H1 (cell line): ENCODE measurements at regions not wholly inside any gene's neighbourhood (a gene's known extent, or its start where the extent isn't known, plus 50 kb on each side); places are given as distances from the start of the nearest gene placed in this dataset.

Experiments
- CTCF ChIA-PET: fragments of 300-600 bp; sonication (Branson Sonifier 250); formaldehyde crosslinking; loops from one replicate; lab custom pipeline; 2021; ENCODE audit not compliant: partially characterized antibody; lab: Charles Lee
- POLR2A ChIA-PET: fragments of 300-600 bp; sonication (Branson Sonifier 250); formaldehyde crosslinking; loops from one replicate; lab custom pipeline; 2021; ENCODE audit warnings: inconsistent platforms; ENCODE audit not compliant: partially characterized antibody; lab: Charles Lee
- DNase-seq, 2 experiments: peaks; one replicate each; pipeline versions ENCODE4 v3.0.0 to v3.0.0-alpha.2; 2010 to 2022; ENCODE audit warnings: low spot score in 2 of 2, low read depth in 1 of 2, mixed read lengths in 1 of 2
- FAIRE-seq: peaks from 2 replicates; lab custom pipeline; 2011; peaks lifted over from hg19 to GRCh38; lab: Jason Lieb, UNC
- H2AFZ ChIP-seq: 2 replicates; pipeline ENCODE4 v1.8.1; 2012; ENCODE audit warnings: low read length, inconsistent platforms
- H2AK5ac ChIP-seq: 2 replicates; pipeline ENCODE4 v1.6.1; 2013; ENCODE audit warnings: low read depth, low read length
- H2BK120ac ChIP-seq: replicated peaks from 2 replicates; pipeline ENCODE3; 2013; ENCODE audit warnings: low read depth, low read length, inconsistent platforms
- H2BK12ac ChIP-seq: 2 replicates; pipeline ENCODE4 v1.6.1; 2013; ENCODE audit warnings: low read depth, low read length
- H2BK15ac ChIP-seq: 2 replicates; pipeline ENCODE4 v1.6.1; 2013; ENCODE audit warnings: low read length
- H2BK20ac ChIP-seq: 2 replicates; pipeline ENCODE4 v1.6.1; 2013; ENCODE audit warnings: low read length
- H2BK5ac ChIP-seq: 2 replicates; pipeline ENCODE4 v1.6.1; 2013; ENCODE audit warnings: low read depth, low read length
- H3K14ac ChIP-seq: 2 replicates; pipeline ENCODE4 v1.6.1; 2013; ENCODE audit warnings: inconsistent platforms; ENCODE audit not compliant: insufficient read length
- H3K18ac ChIP-seq: 2 replicates; pipeline ENCODE4 v1.6.1; 2013; ENCODE audit warnings: low read length; ENCODE audit errors: extremely low read depth
- H3K23ac ChIP-seq: 2 replicates; pipeline ENCODE4 v1.6.1; 2013; ENCODE audit warnings: inconsistent platforms; ENCODE audit not compliant: insufficient read length
- H3K23me2 ChIP-seq: 2 replicates; pipeline ENCODE4 v1.6.1; 2013; ENCODE audit warnings: low read depth, low read length
- H3K27ac ChIP-seq: 2 replicates; pipeline ENCODE4 v1.6.1; 2011; ENCODE audit warnings: low read depth, low read length, inconsistent platforms
- H3K27me3 ChIP-seq, 4 experiments: replicated peaks in 1 of 4; 1 replicate in 1 of 4; 2 replicates in 3 of 4; pipeline versions ENCODE4 v1.6.1 to v1.8.1; 2011 to 2013; ENCODE audit warnings: low read length in 3 of 4, mild to moderate bottlenecking in 3 of 4, inconsistent platforms in 2 of 4, mixed read lengths in 2 of 4, moderate library complexity in 1 of 4; ENCODE audit not compliant: control insufficient read depth in 3 of 4, insufficient read depth in 3 of 4; ENCODE audit errors: extremely low read depth in 1 of 4
- H3K36me3 ChIP-seq, 4 experiments: 2 replicates each; pipeline versions ENCODE4 v1.6.1 to v1.8.1; 2011 to 2013; ENCODE audit warnings: mild to moderate bottlenecking in 4 of 4, low read length in 3 of 4, moderate library complexity in 2 of 4, control low read depth in 1 of 4, inconsistent platforms in 1 of 4; ENCODE audit not compliant: insufficient read depth in 4 of 4, control insufficient read depth in 2 of 4
- H3K4ac ChIP-seq: replicated peaks from 2 replicates; pipeline ENCODE3; 2013; ENCODE audit warnings: low read length, low read depth, mixed read lengths, inconsistent platforms; ENCODE audit not compliant: insufficient read length
- H3K4me1 ChIP-seq, 4 experiments: replicated peaks in 1 of 4; 1 replicate in 1 of 4; 2 replicates in 3 of 4; pipeline versions ENCODE4 v1.6.1 to v1.8.1; 2011 to 2013; ENCODE audit warnings: low read length in 3 of 4, inconsistent platforms in 2 of 4, mixed read lengths in 1 of 4; ENCODE audit not compliant: insufficient read depth in 4 of 4, control insufficient read depth in 3 of 4
- H3K4me2 ChIP-seq, 2 experiments: 2 replicates each; pipeline versions ENCODE4 v1.6.1 to v1.8.1; 2011 to 2013; ENCODE audit warnings: low read depth in 2 of 2, low read length in 2 of 2, control low read depth in 1 of 2, inconsistent platforms in 1 of 2, mild to moderate bottlenecking in 1 of 2; ENCODE audit not compliant: insufficient read depth in 1 of 2
- H3K4me3 ChIP-seq, 4 experiments: fragments of 200-600, 300-600 bp in 1 of 4; sonication (generic), shearing (Covaris generic), sonication (Bioruptor Twin) in 1 of 4; 2 replicates each; pipeline versions ENCODE4 v1.5.1 to v1.8.1; 2011 to 2016; ENCODE audit warnings: low read length in 4 of 4, low read depth in 3 of 4, control low read depth in 2 of 4, inconsistent platforms in 2 of 4, mild to moderate bottlenecking in 2 of 4, mixed read lengths in 1 of 4, moderate library complexity in 1 of 4; ENCODE audit not compliant: insufficient read depth in 2 of 4; ENCODE audit errors: extremely low read depth in 1 of 4
- H3K56ac ChIP-seq: replicated peaks from 2 replicates; pipeline ENCODE3; 2013; ENCODE audit warnings: low read depth, mild to moderate bottlenecking, mixed read lengths, low read length, inconsistent platforms; ENCODE audit not compliant: insufficient read length
- H3K79me1 ChIP-seq: 2 replicates; pipeline ENCODE4 v1.6.1; 2013; ENCODE audit warnings: low read depth, low read length, control low read depth
- H3K79me2 ChIP-seq, 2 experiments: 2 replicates each; pipeline versions ENCODE4 v1.6.1 to v1.8.1; 2012 to 2013; ENCODE audit warnings: low read length in 2 of 2, mild to moderate bottlenecking in 2 of 2, inconsistent platforms in 1 of 2; ENCODE audit not compliant: insufficient read depth in 2 of 2, control insufficient read depth in 1 of 2
- H3K9ac ChIP-seq, 4 experiments: replicated peaks in 1 of 4; 1 replicate in 1 of 4; 2 replicates in 3 of 4; pipeline versions ENCODE4 v1.6.1 to v1.8.1; 2011 to 2013; ENCODE audit warnings: low read depth in 3 of 4, low read length in 3 of 4, control low read depth in 2 of 4, mild to moderate bottlenecking in 2 of 4, moderate library complexity in 2 of 4, inconsistent platforms in 1 of 4; ENCODE audit errors: extremely low read depth in 1 of 4
- H3K9me3 ChIP-seq, 2 experiments: 2 replicates each; pipeline versions ENCODE4 v1.6.1 to v1.8.1; 2012 to 2013; ENCODE audit warnings: mild to moderate bottlenecking in 2 of 2, moderate library complexity in 2 of 2, control low read depth in 1 of 2, inconsistent platforms in 1 of 2, low read depth in 1 of 2, low read length in 1 of 2, mixed read lengths in 1 of 2; ENCODE audit not compliant: insufficient read depth in 2 of 2
- H4K20me1 ChIP-seq, 2 experiments: replicated peaks in 1 of 2; 2 replicates each; pipeline versions ENCODE3 to v1.8.1; 2011 to 2013; ENCODE audit warnings: inconsistent platforms in 2 of 2, low read length in 2 of 2, mild to moderate bottlenecking in 1 of 2; ENCODE audit not compliant: insufficient read depth in 2 of 2, control insufficient read depth in 1 of 2
- H4K5ac ChIP-seq: 2 replicates; pipeline ENCODE4 v1.6.1; 2013; ENCODE audit warnings: low read length, low read depth, mixed read lengths, inconsistent platforms; ENCODE audit not compliant: insufficient read length
- H4K8ac ChIP-seq: 2 replicates; pipeline ENCODE4 v1.8.0; 2013; ENCODE audit warnings: mild to moderate bottlenecking, moderate library complexity, low read length, inconsistent platforms; ENCODE audit not compliant: insufficient read depth; ENCODE audit errors: extremely low read depth
- H4K91ac ChIP-seq: replicated peaks from 2 replicates; pipeline ENCODE3; 2013; ENCODE audit warnings: low read length, mixed read lengths, inconsistent platforms; ENCODE audit not compliant: insufficient read length
- CEBPB ChIP-seq: IDR thresholded peaks from 2 replicates; pipeline ENCODE4 v1.6.1; 2012; ENCODE audit warnings: low read depth, low read length
- CTCF ChIP-seq, 3 experiments: IDR thresholded peaks; 1 replicate in 2 of 3; 2 replicates in 1 of 3; pipeline versions ENCODE4 v1.5.1 to v1.6.1; 2011; ENCODE audit warnings: low read length in 3 of 3, mild to moderate bottlenecking in 3 of 3, inconsistent platforms in 2 of 3, low read depth in 1 of 3, moderate library complexity in 1 of 3; ENCODE audit not compliant: insufficient read depth in 1 of 3; ENCODE audit errors: control extremely low read depth in 1 of 3
- EP300 ChIP-seq, 2 experiments: IDR thresholded peaks; 1 replicate in 1 of 2; 2 replicates in 1 of 2; pipeline ENCODE4 v1.6.1; 2011 to 2012; ENCODE audit warnings: low read depth in 2 of 2, low read length in 2 of 2, mild to moderate bottlenecking in 2 of 2, borderline replicate concordance in 1 of 2, inconsistent platforms in 1 of 2, moderate library complexity in 1 of 2
- HDAC2 ChIP-seq, 2 experiments: fragments of 300-600 bp in 1 of 2; sonication (generic) in 1 of 2; IDR thresholded peaks; 2 replicates each; pipeline ENCODE4 v1.6.1; 2011 to 2012; ENCODE audit warnings: low read depth in 2 of 2, low read length in 2 of 2, mild to moderate bottlenecking in 2 of 2, moderate library complexity in 2 of 2, borderline replicate concordance in 1 of 2, inconsistent platforms in 1 of 2
- KDM1A ChIP-seq: fragments of 200-600, 300-600 bp; sonication (generic); IDR thresholded peaks from 2 replicates; pipeline ENCODE4 v1.7.1; 2016; ENCODE audit warnings: mild to moderate bottlenecking, low read length, borderline replicate concordance
- KDM5A ChIP-seq: fragments of 200-600 bp; IDR thresholded peaks from 2 replicates; pipeline ENCODE4 v1.7.1; 2012; ENCODE audit warnings: mild to moderate bottlenecking, low read length, inconsistent platforms, mixed read lengths
- NANOG ChIP-seq: IDR thresholded peaks from 2 replicates; pipeline ENCODE4 v1.6.1; 2011; ENCODE audit warnings: low read length, low read depth, mild to moderate bottlenecking, inconsistent platforms; ENCODE audit not compliant: insufficient read depth, poor library complexity, severe bottlenecking
- SIX5 ChIP-seq: IDR thresholded peaks from 2 replicates; pipeline ENCODE4 v1.6.1; 2011; ENCODE audit warnings: mild to moderate bottlenecking, low read depth, low read length
- SRF ChIP-seq: IDR thresholded peaks from 2 replicates; pipeline ENCODE4 v1.6.1; 2011; ENCODE audit warnings: mild to moderate bottlenecking, low read depth, low read length, moderate library complexity
- TAF7 ChIP-seq: optimal IDR thresholded peaks from 2 replicates; pipeline ENCODE3; 2011; ENCODE audit warnings: low read depth, mild to moderate bottlenecking, inconsistent platforms, low read length, moderate library complexity, borderline replicate concordance
- TBP ChIP-seq: IDR thresholded peaks from 2 replicates; pipeline ENCODE4 v1.6.1; 2011; ENCODE audit warnings: low read depth, low read length, improper control_type of control experiment
- TEAD4 ChIP-seq: IDR thresholded peaks from 2 replicates; pipeline ENCODE4 v1.6.1; 2012; ENCODE audit warnings: low read depth, low read length, inconsistent platforms, mixed read lengths
- WGBS, 2 experiments: shearing (Covaris generic) in 1 of 2; methylation state at CpG; one replicate each; pipeline versions ENCODE4 v1.1.6 to v1.1.7; 2013 to 2015; ENCODE audit warnings: low lambda C conversion rate in 2 of 2, mixed read lengths in 2 of 2, inconsistent platforms in 1 of 2, low coverage in 1 of 2, missing lambda C conversion rate in 1 of 2; ENCODE audit not compliant: insufficient replicate concordance in 2 of 2, insufficient coverage in 1 of 2, insufficient read length in 1 of 2; ENCODE audit errors: extremely low coverage in 1 of 2, missing lambda C conversion rate in 1 of 2; 5-methylcytosine and 5-hydroxymethylcytosine counted together

DNA sequence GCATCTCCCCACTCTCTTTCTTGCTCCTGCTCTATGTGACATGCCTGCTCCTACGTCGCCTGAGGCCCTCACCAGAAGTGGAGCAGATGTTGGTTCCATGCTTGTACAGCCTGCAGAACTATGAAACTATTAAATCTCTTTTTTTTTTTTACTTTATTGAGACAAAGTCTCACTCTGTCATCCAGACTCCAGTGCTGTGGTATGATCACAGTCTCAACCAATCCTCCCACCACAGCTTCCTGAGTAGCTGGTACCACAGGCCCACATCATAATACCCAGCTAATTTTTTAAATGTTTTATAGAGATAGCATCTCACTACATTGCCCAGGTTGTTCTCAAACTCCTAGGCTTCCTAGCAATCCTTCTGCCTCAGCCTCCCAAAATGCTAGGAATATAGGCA is 1067.7 kb downstream of the PCDH9 start:
- no peaks in the 10 kb centered on the region for H3K36me3 ChIP-seq
- H2BK5ac ChIP-seq: no peak overlapping the region
- no peak overlapping the region for H4K5ac ChIP-seq
- H4K8ac ChIP-seq: no peak overlapping the region
- no peaks in the 10 kb centered on the region for H3K79me1 ChIP-seq
- no peak overlapping the region for H2AK5ac ChIP-seq
- no peaks in the 10 kb centered on the region for H3K23me2 ChIP-seq
- no peak for DNase-seq
- no peak overlapping the region for H2BK15ac ChIP-seq
- H3K14ac ChIP-seq: no peak overlapping the region
- H3K9me3 ChIP-seq: no peaks in the 10 kb centered on the region
- H3K18ac ChIP-seq: no peak overlapping the region
- no peak overlapping the region for H4K91ac ChIP-seq
- H2BK120ac ChIP-seq: no peak overlapping the region
- 78% methylated on average over 2 of the region's 2 CpGs; no CpG with 5 or more reads in 1 of the 2 experiments for WGBS, 2 experiments
- no peak overlapping the region for H3K9ac ChIP-seq
- H2BK20ac ChIP-seq: no peak overlapping the region
- H4K20me1 ChIP-seq: no peaks in the 10 kb centered on the region
- no peak for FAIRE-seq
- no peak overlapping the region for H3K4me2 ChIP-seq
- no peak overlapping the region for H3K4ac ChIP-seq
- no peak overlapping the region for H3K4me3 ChIP-seq
- no peak overlapping the region for H3K23ac ChIP-seq
- no peak overlapping the region for H3K27ac ChIP-seq
- H3K27me3 ChIP-seq: no peaks in the 10 kb centered on the region
- no peak overlapping the region for H2AFZ ChIP-seq
- H3K56ac ChIP-seq: no peak overlapping the region
- ChIA-PET CTCF (no interaction called here), POLR2A (no interaction called here)
- no peaks in the 10 kb centered on the region for H3K79me2 ChIP-seq
- H2BK12ac ChIP-seq: no peak overlapping the region
- no peaks in the 10 kb centered on the region for H3K4me1 ChIP-seq
- TF ChIP-seq KDM5A: no peak
- no peak for TF ChIP-seq KDM1A
- no peak for TF ChIP-seq TBP
- TF ChIP-seq TAF7: no peak
- TF ChIP-seq EP300 (IDR thresholded peaks at IDR 0.05; ENCODE audit: borderline replicate concordance in 1 of 2, low read depth in 2 of 2, low read length in 2 of 2): no peak
- TF ChIP-seq CTCF (IDR thresholded peaks at IDR 0.05; ENCODE audit: control extremely low read depth in 1 of 3, insufficient read depth in 1 of 3, low read depth in 1 of 3, low read length in 3 of 3): no peak
- no peak for TF ChIP-seq NANOG
- TF ChIP-seq SRF: no peak
- no peak for TF ChIP-seq SIX5
- no peak for TF ChIP-seq TEAD4
- TF ChIP-seq CEBPB: no peak
- no peak for TF ChIP-seq HDAC2 (IDR thresholded peaks at IDR 0.05; ENCODE audit: borderline replicate concordance in 1 of 2, low read depth in 2 of 2, low read length in 2 of 2)
